NCI-H187 (cell line): ENCODE measurements at regions not wholly inside any gene's neighbourhood (a gene's known extent, or its start where the extent isn't known, plus 50 kb on each side); places are given as distances from the start of the nearest gene placed in this dataset.

Experiments used
- DNase-seq, 2 experiments: peaks; one replicate each; lab custom pipeline; 2025; lab: John Stamatoyannopoulos, UW

GRCh38 chr18:6607343-6607742 is 122.2 kb upstream of the ARHGAP28 start:
- no peak for DNase-seq

GRCh38 chr18:6609666-6610264 is 119.8 kb upstream of the ARHGAP28 start:
- DNase-seq, result no peak

- DNase-seq, result no peak
Measured at GRCh38 chr18:6610466-6610865, 119.0 kb upstream of the ARHGAP28 start.

GRCh38 chr18:6613581-6613980 is 115.9 kb upstream of the ARHGAP28 start:
- DNase-seq, result no peak

- DNase-seq, result no peak
Measured at GRCh38 chr18:6614952-6615351, 114.6 kb upstream of the ARHGAP28 start.

GRCh38 chr18:6616981-6617380 is 112.5 kb upstream of the ARHGAP28 start:
- DNase-seq, result no peak

- DNase-seq, result no peak
Measured at GRCh38 chr18:6621437-6621836, 108.1 kb upstream of the ARHGAP28 start.

GRCh38 chr18:6623278-6623677 is 106.2 kb upstream of the ARHGAP28 start:
- DNase-seq, result no peak

GRCh38 chr18:6624271-6624660 is 105.2 kb upstream of the ARHGAP28 start:
- DNase-seq, result no peak

- DNase-seq, result no peak
Measured at GRCh38 chr18:6624661-6625311, 104.7 kb upstream of the ARHGAP28 start.

- DNase-seq, result no peak
Measured at GRCh38 chr18:6625481-6625880, 104.0 kb upstream of the ARHGAP28 start.

- no peak for DNase-seq
Measured at GRCh38 chr18:6626457-6626856, 103.1 kb upstream of the ARHGAP28 start.

- no peak for DNase-seq
Measured at GRCh38 chr18:6627645-6628044, 101.9 kb upstream of the ARHGAP28 start.

GRCh38 chr18:6628187-6628586 is 101.3 kb upstream of the ARHGAP28 start:
- DNase-seq, result no peak

- DNase-seq, result no peak
Measured at GRCh38 chr18:6629635-6630140, 99.8 kb upstream of the ARHGAP28 start.

GRCh38 chr18:6633310-6633709 is 96.2 kb upstream of the ARHGAP28 start:
- no peak for DNase-seq

GRCh38 chr18:6636091-6636490 is 93.4 kb upstream of the ARHGAP28 start:
- no peak for DNase-seq

- no peak for DNase-seq
Measured at GRCh38 chr18:6638447-6638846, 91.1 kb upstream of the ARHGAP28 start.

GRCh38 chr18:6639305-6639704 is 90.2 kb upstream of the ARHGAP28 start:
- DNase-seq, result no peak

GRCh38 chr18:6644836-6645627 is 84.5 kb upstream of the ARHGAP28 start:
- DNase-seq, result no peak

GRCh38 chr18:6646801-6647200 is 82.7 kb upstream of the ARHGAP28 start:
- no peak for DNase-seq

GRCh38 chr18:6648581-6648980 is 80.9 kb upstream of the ARHGAP28 start:
- DNase-seq, result no peak
